Activated CD4-positive, CD25-positive, alpha-beta regulatory T cell treated with anti-CD3 and anti-CD28 coated beads, Interleukin-2, amount 50 U/mL, for 24 hours (primary cell): ENCODE measurements at regions not wholly inside any gene's neighbourhood (a gene's known extent, or its start where the extent isn't known, plus 50 kb on each side); places are given as distances from the start of the nearest gene placed in this dataset.
"Not testable (repeated sequence)": the region's sequence is repeated elsewhere in the genome, so short reads cannot be mapped to it uniquely, and the experiment has no call there.

Experiments used
- ATAC-seq, 2 donors: fragments of 150-1000 bp; cut with Tn5 transposase; one replicate each; pipeline ENCODE4 v1.10.0; 2021; ENCODE audit warnings: mild to moderate bottlenecking in 1 of 2, moderate library complexity in 1 of 2

DNA sequence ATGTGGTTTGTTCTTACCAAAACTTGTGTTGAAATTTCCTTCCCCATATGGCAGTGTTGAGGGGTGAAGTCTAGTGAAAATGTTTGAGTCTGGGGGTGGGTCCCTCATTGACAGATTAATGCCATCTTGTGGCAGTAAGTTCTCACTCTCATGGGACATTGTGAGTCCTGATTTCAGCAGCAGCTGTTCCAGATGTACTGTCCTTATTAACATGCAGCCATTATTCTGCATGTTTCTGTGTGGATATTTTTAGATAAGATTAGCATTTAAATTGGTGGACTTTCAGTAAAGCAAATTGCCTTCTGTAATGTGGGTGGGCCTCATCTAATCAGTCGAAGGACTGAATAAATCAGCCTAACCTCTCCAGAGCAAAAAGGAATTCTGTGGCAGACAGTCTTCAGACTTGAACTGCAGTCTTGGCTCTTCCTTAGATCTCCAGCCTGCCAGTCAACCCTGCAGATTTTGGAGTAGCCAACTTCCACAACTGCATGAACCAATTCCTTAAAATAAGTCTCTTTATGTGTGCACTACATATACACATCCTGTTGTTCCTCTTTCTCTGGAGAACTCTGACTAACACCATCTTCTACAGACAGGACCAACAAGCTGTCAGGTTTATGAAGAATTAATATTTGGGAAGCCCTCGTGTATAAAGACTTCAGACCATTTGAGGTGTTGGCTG is 138.7 kb upstream of the ZNF516 start:
- no peak for ATAC-seq

- no peak for ATAC-seq
Observed at GRCh38 chr18:76627444-76627843, 132.4 kb upstream of the ZNF516 start.

GRCh38 chr18:76626991-76627390 is 131.9 kb upstream of the ZNF516 start:
- no peak for ATAC-seq

GRCh38 chr18:76622651-76623050 is 127.6 kb upstream of the ZNF516 start:
- no peak for ATAC-seq

- no peak for ATAC-seq
Observed at GRCh38 chr18:76621782-76622495, 126.9 kb upstream of the ZNF516 start.

GRCh38 chr18:76621226-76621625 is 126.2 kb upstream of the ZNF516 start:
- ATAC-seq, result no peak

DNA sequence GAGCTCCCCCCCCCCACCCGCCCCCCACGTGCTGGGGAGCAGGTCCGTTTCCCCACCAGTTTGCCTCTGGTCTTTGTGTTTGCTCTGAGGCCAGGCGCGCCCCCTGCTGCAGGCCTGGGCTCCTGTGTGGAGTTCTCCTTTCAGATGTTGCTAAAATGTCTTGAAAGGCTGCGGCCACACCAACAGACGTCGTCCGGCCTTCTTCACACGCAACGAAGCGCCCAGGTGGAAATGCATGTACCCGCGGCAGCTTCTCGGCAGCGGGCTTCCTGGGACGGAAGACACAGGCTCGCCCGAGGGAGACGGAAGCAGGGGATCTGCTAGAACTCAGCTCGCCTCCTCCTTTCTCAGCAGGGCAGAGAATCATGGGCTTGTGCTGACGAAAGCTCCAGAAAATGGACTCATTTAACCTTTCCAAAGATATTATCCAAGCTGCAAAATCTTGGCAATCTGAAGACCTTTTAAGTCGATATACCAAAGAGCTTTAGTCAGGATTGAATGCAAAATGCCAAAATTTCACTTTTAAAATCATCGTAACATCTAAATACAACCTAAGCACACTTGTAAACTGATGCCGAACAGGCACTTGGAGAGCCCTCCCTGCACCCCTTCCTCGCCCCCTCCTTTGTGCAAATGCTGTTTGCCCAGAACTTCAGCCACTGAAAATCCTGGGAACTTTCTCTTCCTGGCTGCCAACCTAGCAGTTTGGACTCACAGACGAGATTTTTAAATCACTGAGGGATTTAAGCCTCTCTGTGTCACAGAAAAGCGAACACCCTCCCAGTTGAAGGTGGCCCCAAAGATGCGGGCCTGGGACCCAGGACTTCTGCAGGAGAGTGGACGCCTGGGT is 125.5 kb upstream of the ZNF516 start:
- ATAC-seq, result no peak

DNA sequence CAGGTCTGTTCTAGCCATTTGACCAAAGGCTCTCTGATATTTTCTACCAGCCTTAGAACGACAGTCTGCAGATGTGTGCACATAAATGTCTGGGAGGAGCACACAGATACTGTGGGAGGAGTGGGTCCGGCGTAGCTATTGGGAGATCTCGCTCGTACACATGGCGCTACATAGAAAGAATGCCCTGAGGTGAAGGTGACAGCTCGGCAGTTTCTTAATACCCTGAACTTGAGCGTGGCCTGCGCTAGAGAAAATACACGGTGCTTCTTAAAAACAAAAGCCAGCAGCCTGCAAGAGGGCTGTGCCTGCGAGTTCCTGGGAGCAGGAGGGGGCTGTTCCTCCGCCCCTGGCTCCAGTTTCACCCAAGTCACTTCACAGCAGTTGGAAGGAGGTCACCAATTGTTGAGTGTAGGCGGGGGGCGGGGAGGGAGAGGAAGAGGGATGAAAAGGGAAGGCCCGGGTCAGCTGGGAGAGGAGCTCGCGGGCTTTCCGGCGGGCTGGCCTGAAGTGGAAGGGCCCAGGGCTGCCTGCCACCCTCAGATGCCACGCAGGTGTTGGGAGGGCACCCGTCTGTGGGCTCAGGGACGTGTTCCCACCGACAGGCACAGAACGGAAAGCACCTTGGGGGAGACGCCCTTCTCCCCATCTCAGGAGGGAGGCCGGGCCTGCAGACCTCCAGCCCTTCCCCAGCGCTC is 124.7 kb upstream of the ZNF516 start:
- ATAC-seq, result no peak

- no peak for ATAC-seq
Observed at GRCh38 chr18:76619261-76619620, 124.2 kb upstream of the ZNF516 start.

DNA sequence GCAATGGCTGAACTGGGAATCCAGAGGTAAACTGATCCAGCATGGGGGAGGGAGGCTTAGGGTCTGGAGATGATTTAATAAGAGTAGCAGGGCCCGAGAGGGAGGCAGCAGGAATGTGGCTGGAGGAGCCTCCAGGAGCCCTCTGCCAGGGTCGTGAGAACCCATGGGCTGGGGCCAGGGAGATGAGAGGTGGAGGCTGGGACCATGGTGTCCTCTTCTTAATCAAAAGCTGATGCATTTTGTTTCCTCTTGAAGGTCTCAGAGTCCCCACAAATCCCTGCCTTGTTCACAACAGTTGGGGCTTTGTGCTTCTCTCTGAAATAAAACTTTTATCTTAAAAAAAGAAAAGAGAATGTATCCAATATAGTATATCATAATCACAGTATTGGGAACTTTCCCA is 123.7 kb upstream of the ZNF516 start:
- ATAC-seq, result no peak

GRCh38 chr18:76616373-76616772 is 121.3 kb upstream of the ZNF516 start:
- ATAC-seq, result no peak

GRCh38 chr18:76615065-76615733 is 120.2 kb upstream of the ZNF516 start:
- ATAC-seq, result no peak

- ATAC-seq, result no peak
Observed at GRCh38 chr18:76613755-76614120, 118.7 kb upstream of the ZNF516 start.

DNA sequence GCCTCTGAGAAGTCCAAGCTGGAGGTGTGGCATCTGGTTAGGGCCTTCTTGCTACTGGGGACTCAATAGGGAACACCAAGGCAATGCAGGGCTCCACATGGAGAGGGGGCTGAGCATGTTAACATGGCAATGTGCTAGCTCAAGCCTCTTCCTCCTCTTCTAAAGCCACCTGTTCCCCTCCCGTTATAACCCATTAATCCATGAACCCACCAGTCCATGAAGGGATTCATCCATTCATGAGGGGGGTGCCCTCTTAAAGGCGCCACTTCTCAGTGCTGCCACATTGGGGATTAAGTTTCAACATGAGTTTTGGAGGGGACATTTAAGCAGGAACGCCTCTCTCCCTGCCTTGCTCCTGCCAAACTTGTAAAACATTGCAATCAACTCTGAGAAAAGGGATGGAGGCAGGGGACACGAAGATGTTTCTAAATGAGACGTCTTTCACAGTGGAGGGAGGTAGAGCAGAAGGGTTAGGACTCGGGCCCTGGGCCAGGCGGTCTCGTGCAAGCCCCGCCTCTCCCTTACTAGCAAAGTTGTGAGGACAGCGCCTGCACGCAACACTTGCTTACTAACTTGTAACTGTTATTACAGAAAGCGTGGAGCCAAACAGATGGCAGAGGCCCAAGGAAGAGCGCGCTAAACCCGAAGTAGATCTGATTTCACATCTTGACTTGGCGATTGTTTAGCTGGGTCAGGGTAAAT is 118.2 kb upstream of the ZNF516 start:
- no peak for ATAC-seq

GRCh38 chr18:76611750-76612045 is 116.7 kb upstream of the ZNF516 start:
- not testable (repeated sequence) for ATAC-seq

DNA sequence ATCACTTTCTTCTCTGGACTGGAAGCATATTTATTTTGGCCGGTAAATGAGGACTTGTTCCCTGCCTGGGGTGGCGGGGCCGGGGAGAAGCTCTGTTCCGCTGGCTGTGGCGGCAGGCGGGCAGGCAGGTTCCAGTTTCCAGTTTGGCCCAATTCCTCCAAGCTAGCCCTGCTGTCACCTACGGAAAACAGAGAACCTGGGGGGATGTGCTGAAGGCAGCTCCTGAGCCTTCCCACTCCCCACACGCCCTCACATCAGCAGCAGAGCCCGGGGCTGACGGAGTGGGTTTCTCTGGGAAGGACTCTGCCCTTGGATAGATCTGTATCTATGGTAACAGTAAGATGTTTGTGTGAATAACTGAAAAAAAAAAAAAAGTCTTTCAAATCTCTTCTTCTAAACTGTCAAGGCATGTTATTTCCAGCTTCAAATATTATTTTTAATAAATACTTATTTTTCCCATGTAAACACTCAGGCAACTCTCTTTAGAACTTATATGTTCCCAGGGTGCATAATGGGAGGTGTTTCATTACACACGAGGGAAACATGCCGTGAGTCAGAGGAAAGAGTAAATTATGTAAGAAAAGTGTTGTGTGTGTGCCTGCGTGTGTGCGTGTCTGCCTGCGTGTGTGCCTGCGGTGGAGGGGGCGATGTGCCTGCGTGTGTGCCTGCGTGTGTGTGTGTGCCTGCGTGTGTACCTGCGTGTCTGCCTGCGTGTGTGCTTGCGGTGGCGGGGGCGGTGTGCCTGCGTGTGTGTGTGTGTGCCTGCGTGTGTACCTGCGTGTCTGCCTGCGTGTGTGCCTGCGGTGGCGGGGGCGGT is 116.1 kb upstream of the ZNF516 start:
- ATAC-seq, result no peak

GRCh38 chr18:76610012-76610411 is 115.0 kb upstream of the ZNF516 start:
- no peak for ATAC-seq

DNA sequence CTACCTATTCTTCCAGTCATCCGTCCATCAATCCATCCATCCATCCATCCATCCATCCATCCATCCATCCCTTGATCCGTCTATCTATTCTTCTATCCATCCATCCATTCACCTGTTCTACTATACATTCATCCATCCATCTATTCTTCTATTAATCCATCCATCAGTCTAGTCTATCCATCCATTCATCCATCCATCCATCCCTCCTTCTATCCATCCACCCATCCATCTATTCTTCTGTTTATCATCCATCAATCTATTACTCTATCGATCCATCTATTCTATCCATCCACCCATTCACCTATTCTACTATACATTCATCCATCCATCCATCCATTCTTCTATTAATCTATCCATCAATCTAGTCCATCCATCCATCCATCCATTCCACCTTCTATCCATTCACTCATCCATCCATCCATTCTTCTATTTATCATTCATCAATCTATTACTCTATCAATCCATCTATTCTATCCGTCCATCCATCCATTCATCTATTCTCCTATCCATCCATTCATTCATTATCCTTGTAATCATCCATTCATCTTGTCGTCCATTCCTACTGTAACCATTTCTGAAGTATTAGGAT is 110.4 kb upstream of the ZNF516 start:
- ATAC-seq, result no peak

- no peak for ATAC-seq
Observed at GRCh38 chr18:76604935-76605240, 109.8 kb upstream of the ZNF516 start.

DNA sequence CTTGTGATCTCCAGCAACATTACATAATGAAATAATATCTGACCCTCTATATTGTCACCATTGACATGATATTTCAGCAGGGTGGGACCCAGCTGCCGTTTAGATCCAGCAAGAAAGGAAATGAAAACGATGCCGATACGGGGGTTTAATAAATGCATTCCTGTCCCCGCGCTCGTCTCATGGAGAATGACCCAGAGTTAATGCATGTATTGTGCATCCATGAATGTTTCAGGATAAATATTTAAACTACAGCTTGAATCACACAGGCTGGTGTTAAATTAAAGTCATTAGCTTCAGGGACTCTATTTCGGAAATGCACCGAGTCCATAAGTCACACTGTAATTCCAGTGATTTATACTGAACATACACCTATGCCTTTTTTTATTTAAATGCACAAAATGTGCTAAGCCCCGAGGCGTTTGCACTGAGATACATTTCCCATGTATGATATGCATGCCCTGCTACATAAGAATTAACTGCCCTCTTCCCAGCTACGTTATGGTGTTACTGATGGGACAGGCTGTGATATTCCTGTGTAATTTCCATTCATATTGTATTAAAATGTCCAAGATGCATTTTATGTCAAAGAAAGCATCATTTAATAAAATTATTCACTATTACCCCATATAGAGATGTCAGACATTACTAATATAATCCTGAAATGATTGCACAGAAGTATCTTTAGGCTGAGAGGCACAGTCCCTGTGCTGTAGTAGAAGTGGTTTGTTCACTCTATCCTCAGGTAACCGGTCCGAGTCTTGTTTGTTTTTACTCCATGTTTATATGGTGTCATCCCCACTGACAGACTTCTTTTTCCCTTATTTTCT is 109.3 kb upstream of the ZNF516 start:
- ATAC-seq, result no peak
